Sigmoid colon (tissue), 6 donors: ENCODE measurements at regions not wholly inside any gene's neighbourhood (a gene's known extent, or its start where the extent isn't known, plus 50 kb on each side); places are given as distances from the start of the nearest gene placed in this dataset.

Source experiments
- DNase-seq: peaks from one replicate; pipeline ENCODE4 v3.0.0-alpha.2; 2019
- H3K27ac ChIP-seq, 4 donors: fragments of 200-600 bp; sonication (generic); one replicate each; pipeline ENCODE4 v1.5.1; 2016 to 2019; ENCODE audit warnings: mild to moderate bottlenecking in 1 of 4
- H3K27me3 ChIP-seq, 3 donors: fragments of 200-600 bp; sonication (generic); one replicate each; pipeline ENCODE4 v1.5.1; 2019; ENCODE audit warnings: mild to moderate bottlenecking in 1 of 3
- H3K36me3 ChIP-seq, 4 donors: fragments of 200-600 bp; sonication (generic); one replicate each; pipeline ENCODE4 v1.5.1; 2016 to 2019
- H3K4me1 ChIP-seq, 4 donors: fragments of 200-600 bp; sonication (generic); one replicate each; pipeline ENCODE4 v1.5.1; 2017 to 2019
- H3K4me3 ChIP-seq, 4 donors: fragments of 200-600 bp; sonication (generic); one replicate each; pipeline ENCODE4 v1.5.1; 2017 to 2019; ENCODE audit warnings: mild to moderate bottlenecking in 2 of 4, moderate library complexity in 1 of 4
- H3K9me3 ChIP-seq, 4 donors: fragments of 200-600 bp in 3 of 4; sonication (generic) in 3 of 4; one replicate each; pipeline versions ENCODE4 v1.5.1 to v1.6.1; 2013 to 2019
- CTCF ChIP-seq, 4 experiments: fragments of 450-650 bp in 3 of 4; fragments of 200-600 bp in 1 of 4; IDR thresholded peaks; one replicate each; pipeline ENCODE4 v1.5.1; 2016 to 2019; ENCODE audit warnings: antibody characterized with exemption in 4 of 4, mild to moderate bottlenecking in 3 of 4, moderate library complexity in 2 of 4
- EP300 ChIP-seq, 4 donors: sonication (generic); formaldehyde crosslinking; IDR thresholded peaks; one replicate each; pipeline ENCODE4 v1.6.1; 2017; ENCODE audit warnings: antibody characterized with exemption in 4 of 4
- POLR2A ChIP-seq, 2 donors: fragments of 450-650 bp; IDR thresholded peaks; one replicate each; pipeline ENCODE4 v1.6.1; 2016; ENCODE audit warnings: antibody characterized with exemption in 2 of 2, mild to moderate bottlenecking in 2 of 2, moderate library complexity in 2 of 2
- POLR2AphosphoS5 ChIP-seq, 4 donors: sonication (generic); formaldehyde crosslinking; IDR thresholded peaks; one replicate each; pipeline ENCODE4 v1.6.1; 2017; ENCODE audit warnings: antibody characterized with exemption in 4 of 4
- WGBS, 2 donors: extraction: QIAGEN DNeasy Blood & Tissue Kit; methylation state at CpG; one replicate each; pipeline ENCODE4 v1.1.7; 2013; 5-methylcytosine and 5-hydroxymethylcytosine counted together
- intact Hi-C: fragments of 100-400 bp; cut with DNase I; formaldehyde crosslinking; loops from one replicate; pipeline ENCODE4 v1.15.1; 2023
- donor health status: healthy with polysubstance abuse.
- donor health status: healthy.

GRCh38 chr1:2962061-2962460, 59.2 kb upstream of the ACTRT2 start:
- TF ChIP-seq POLR2AphosphoS5 (IDR thresholded peaks at IDR 0.05) = no peak
- no peak for TF ChIP-seq POLR2A (IDR thresholded peaks at IDR 0.05)
- Histone ChIP-seq H3K36me3 (no peaks in the 10 kb centered on the region), H3K9me3 (peaks cover 0 to 15% (median 5%) of the 10 kb centered on the region in 4 donors), H3K27ac (no peak overlapping the region), H3K4me3 (no peak overlapping the region), H3K4me1 (no peaks in the 10 kb centered on the region), H3K27me3 (peaks cover 0 to 9% (median 0%) of the 10 kb centered on the region in 3 donors)
- WGBS, 2 donors = 73 to 81% methylated on average over 11 of the region's 11 CpGs
- DNase-seq = no peak
- intact Hi-C loops = no loop called here

GRCh38 chr1:2962541-2962940, 58.7 kb upstream of the ACTRT2 start:
- no peak for TF ChIP-seq EP300 (IDR thresholded peaks at IDR 0.05)
- TF ChIP-seq CTCF (IDR thresholded peaks at IDR 0.05) = no peak
- no peak for TF ChIP-seq POLR2A (IDR thresholded peaks at IDR 0.05)
- no peak for TF ChIP-seq POLR2AphosphoS5 (IDR thresholded peaks at IDR 0.05)
- Histone ChIP-seq H3K4me3 (no peak overlapping the region), H3K9me3 (peaks cover 0 to 12% (median 5%) of the 10 kb centered on the region in 4 donors), H3K36me3 (no peaks in the 10 kb centered on the region), H3K4me1 (no peaks in the 10 kb centered on the region), H3K27me3 (peaks cover 0 to 14% (median 0%) of the 10 kb centered on the region in 3 donors), H3K27ac (no peak overlapping the region)
- intact Hi-C loops = no loop called here
- WGBS, 2 donors = 39 to 64% methylated on average over 8 of the region's 8 CpGs
- peak; percentile 26 for DNase-seq

DNA sequence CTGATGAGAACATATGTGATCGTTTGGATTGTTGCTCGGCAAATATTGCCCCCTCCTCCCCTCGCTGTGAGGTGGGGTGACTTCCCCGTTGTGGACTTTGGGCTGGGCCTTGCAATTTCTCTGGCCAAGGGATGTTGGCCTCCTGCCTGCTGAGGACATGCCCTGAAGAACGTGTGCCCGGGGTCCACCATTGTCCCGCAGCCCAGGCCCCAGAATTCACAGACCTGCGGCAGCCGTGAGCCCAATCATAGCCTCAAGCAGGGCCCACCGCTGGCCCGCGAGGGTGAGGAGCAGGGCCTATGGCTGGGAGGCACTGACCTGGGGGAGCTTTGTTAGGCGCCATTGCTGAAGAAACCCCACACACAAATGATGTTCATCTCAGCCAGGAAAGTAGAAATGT, 58.3 kb upstream of the ACTRT2 start:
- WGBS, 2 donors = 61 to 80% methylated on average over 13 of the region's 13 CpGs
- Histone ChIP-seq H3K4me3 (no peak overlapping the region), H3K4me1 (no peaks in the 10 kb centered on the region), H3K27ac (no peak overlapping the region), H3K9me3 (peaks cover 0 to 8% (median 3%) of the 10 kb centered on the region in 4 donors), H3K36me3 (no peaks in the 10 kb centered on the region), H3K27me3 (peaks cover 0 to 18% (median 0%) of the 10 kb centered on the region in 3 donors)
- DNase-seq = peak; percentile 34
- TF ChIP-seq POLR2A (IDR thresholded peaks at IDR 0.05) = no peak
- TF ChIP-seq CTCF (IDR thresholded peaks at IDR 0.05) = no peak
- no peak for TF ChIP-seq POLR2AphosphoS5 (IDR thresholded peaks at IDR 0.05)
- no peak for TF ChIP-seq EP300 (IDR thresholded peaks at IDR 0.05)
- intact Hi-C loops = no loop called here

DNA sequence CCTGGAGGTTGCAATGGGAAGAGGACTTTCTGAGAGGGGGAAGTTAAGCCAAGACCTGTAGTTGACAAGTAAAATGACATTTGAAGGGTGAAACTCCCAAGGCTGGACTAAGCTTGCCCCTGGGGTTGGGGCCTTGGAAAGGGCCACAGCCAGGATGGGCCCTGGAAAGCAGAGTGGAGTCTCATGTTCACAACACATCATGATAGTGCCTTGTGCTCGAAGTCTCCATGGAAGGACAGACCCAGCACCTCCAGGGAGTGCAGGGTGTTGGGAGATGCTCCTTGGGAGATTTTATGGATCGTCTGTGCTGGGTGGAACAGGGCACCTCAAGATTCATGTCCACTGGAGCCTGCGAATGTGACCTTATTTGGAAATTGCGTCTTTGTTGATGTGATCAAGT, 55.6 kb upstream of the ACTRT2 start:
- H3K27ac ChIP-seq = no peak overlapping the region

More for the DNA sequence above, 55.6 kb upstream of the ACTRT2 start:
- Histone ChIP-seq H3K27me3 (peaks cover 0 to 43% (median 0%) of the 10 kb centered on the region in 3 donors), H3K4me3 (no peak overlapping the region), H3K4me1 (no peaks in the 10 kb centered on the region), H3K9me3 (no peaks in the 10 kb centered on the region), H3K36me3 (no peaks in the 10 kb centered on the region)
- TF ChIP-seq CTCF (IDR thresholded peaks at IDR 0.05) (no peak), POLR2A (IDR thresholded peaks at IDR 0.05) (no peak), EP300 (IDR thresholded peaks at IDR 0.05) (no peak), POLR2AphosphoS5 (IDR thresholded peaks at IDR 0.05) (no peak)
- intact Hi-C loops = no loop called here
- DNase-seq = peak; percentile 11
- 90% methylated on average over 4 of the region's 4 CpGs for WGBS, 2 donors
